HAP-1 (cell line): ENCODE measurements at regions not wholly inside any gene's neighbourhood (a gene's known extent, or its start where the extent isn't known, plus 50 kb on each side); places are given as distances from the start of the nearest gene placed in this dataset.
"Not testable (repeated sequence)": the region's sequence is repeated elsewhere in the genome, so short reads cannot be mapped to it uniquely, and the experiment has no call there.

ENCODE experiments used
- DNase-seq, 2 experiments: peaks; one replicate each; pipeline ENCODE4 v3.0.0-alpha.2; 2016 to 2020; ENCODE audit warnings: low spot score in 2 of 2
- H3K27me3 ChIP-seq: fragments of 250-450 bp; sonication (Bioruptor Pico); 2 replicates; pipeline ENCODE4 v1.5.1; 2020; ENCODE audit warnings: low read depth, mild to moderate bottlenecking, moderate library complexity
- H3K36me3 ChIP-seq: fragments of 250-450 bp; sonication (Bioruptor Pico); replicated peaks from 2 replicates; pipeline ENCODE4 v1.5.1; 2020; ENCODE audit warnings: mild to moderate bottlenecking
- H3K4me1 ChIP-seq: fragments of 250-450 bp; sonication (Bioruptor Pico); 2 replicates; pipeline ENCODE4 v1.5.1; 2020; ENCODE audit warnings: mild to moderate bottlenecking
- H3K4me3 ChIP-seq: fragments of 250-450 bp; sonication (Bioruptor Pico); 2 replicates; pipeline ENCODE4 v1.5.1; 2020; ENCODE audit warnings: mild to moderate bottlenecking, moderate library complexity
- H3K9me3 ChIP-seq: fragments of 250-450 bp; sonication (Bioruptor Pico); 2 replicates; pipeline ENCODE4 v1.5.1; 2020; ENCODE audit warnings: mild to moderate bottlenecking, moderate library complexity
- in situ Hi-C: fragments of 300-500 bp; cut with MboI; formaldehyde crosslinking; loops from 3 replicates; pipeline ENCODE4 v1.14.3; 2020; ENCODE audit warnings: low sequenced_read_pairs, inconsistent platforms, mixed read lengths

GRCh38 chr4:28077203-28077602, 1216.6 kb downstream of the STIM2 start:
- H3K36me3 ChIP-seq, H3K27me3 ChIP-seq, H3K4me1 ChIP-seq, in situ Hi-C loops, H3K9me3 ChIP-seq, H3K4me3 ChIP-seq: not testable (repeated sequence)
- peak in 1 of 2 experiments; percentile 8 for DNase-seq

GRCh38 chr4:28082686-28083390, 1222.2 kb downstream of the STIM2 start:
- no peak for DNase-seq
- H3K4me1 ChIP-seq, result no peaks in the 10 kb centered on the region
- no peak overlapping the region for H3K4me3 ChIP-seq
- H3K27me3 ChIP-seq, result no peaks in the 10 kb centered on the region
- H3K9me3 ChIP-seq, result no peaks in the 10 kb centered on the region
- in situ Hi-C loops, result no loop called here
- no peaks in the 10 kb centered on the region for H3K36me3 ChIP-seq

GRCh38 chr4:28092610-28093009, 1232.0 kb downstream of the STIM2 start:
- no peaks in the 10 kb centered on the region for H3K36me3 ChIP-seq
- H3K9me3 ChIP-seq, result no peaks in the 10 kb centered on the region
- no peaks in the 10 kb centered on the region for H3K27me3 ChIP-seq

DNA sequence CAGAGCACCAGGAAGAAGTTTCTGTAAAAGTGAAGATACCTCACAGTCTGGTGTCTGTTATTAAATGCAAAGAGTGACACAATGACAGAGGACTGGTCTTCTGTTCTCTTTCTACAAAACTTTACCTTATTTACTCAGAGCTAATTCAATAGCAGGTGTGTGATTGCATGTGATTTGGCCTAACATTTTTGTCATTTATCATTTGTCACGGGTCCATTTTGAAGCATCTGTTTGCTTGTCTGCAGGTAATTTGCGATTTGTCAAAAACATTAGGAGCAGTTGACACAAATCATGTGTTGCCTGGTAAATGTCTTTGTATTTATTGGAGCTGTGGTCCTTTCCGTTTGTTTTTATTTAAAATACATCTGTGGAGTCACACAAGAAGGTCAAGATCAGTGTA, 1232.4 kb downstream of the STIM2 start:
- H3K4me1 ChIP-seq, result no peaks in the 10 kb centered on the region
- in situ Hi-C loops, result no loop called here
- DNase-seq, result no peak
- H3K36me3 ChIP-seq, result no peaks in the 10 kb centered on the region
- H3K27me3 ChIP-seq, result no peaks in the 10 kb centered on the region
- H3K4me3 ChIP-seq, result no peak overlapping the region
- H3K9me3 ChIP-seq, result no peaks in the 10 kb centered on the region

More at GRCh38 chr4:28092610-28093009, 1232.0 kb downstream of the STIM2 start:
- no peak overlapping the region for H3K4me3 ChIP-seq
- no peaks in the 10 kb centered on the region for H3K4me1 ChIP-seq
- in situ Hi-C loops, result no loop called here
- DNase-seq, result no peak

- no peaks in the 10 kb centered on the region for H3K4me1 ChIP-seq
- no peak for DNase-seq
- H3K4me3 ChIP-seq, result no peak overlapping the region
- no peaks in the 10 kb centered on the region for H3K36me3 ChIP-seq
- H3K27me3 ChIP-seq, result no peaks in the 10 kb centered on the region
- in situ Hi-C loops, result no loop called here
- H3K9me3 ChIP-seq, result no peaks in the 10 kb centered on the region
Measured at GRCh38 chr4:28101583-28101982, 1240.9 kb downstream of the STIM2 start.

DNA sequence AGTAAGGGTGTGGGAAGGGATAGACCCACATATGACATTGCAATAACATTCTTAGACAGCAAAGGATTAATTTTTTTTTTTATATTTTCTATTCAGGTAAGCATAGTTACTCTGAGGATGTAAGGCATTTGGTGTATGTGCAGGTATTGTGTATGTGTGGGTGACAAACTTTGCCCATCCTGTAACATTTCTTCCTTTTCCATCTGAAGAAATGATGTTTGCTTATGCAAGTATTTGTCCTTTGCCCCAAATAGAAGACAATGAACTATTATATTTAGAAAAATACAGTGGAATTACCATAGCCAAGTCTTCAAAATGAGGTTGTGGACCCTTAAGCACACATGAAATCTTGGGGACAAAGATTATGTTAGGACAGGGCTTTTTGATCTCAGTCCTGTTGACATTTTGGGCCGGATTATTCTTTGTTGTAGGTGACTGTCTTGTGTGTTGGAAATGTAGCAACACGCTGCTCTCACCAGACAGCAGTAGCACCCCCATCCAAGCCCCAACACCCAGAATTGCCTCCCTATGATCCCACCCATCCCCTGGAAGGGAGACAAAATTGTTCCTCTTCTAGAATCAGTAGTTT, 1244.7 kb downstream of the STIM2 start:
- H3K4me3 ChIP-seq, result no peak overlapping the region
- DNase-seq, result no peak
- in situ Hi-C loops, result no loop called here

DNA sequence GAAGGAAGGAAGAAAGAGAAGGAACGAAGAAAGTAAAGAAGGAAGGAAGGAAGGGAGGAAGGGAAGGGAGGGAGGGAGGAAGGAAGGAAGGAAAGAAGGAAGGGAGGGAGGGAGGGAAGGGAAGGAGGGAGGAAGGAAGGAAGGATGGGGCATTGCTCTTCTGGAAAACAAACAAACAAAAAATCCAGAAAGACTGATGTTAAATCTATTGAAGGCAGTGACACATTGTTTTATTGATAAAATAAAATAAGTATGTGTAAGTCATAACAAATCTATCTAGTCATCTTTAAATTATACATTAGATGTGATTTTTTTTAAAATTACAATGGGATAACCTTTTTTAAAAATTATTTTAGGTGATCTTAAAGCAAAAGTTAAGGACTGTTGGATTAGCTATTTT, 1245.5 kb downstream of the STIM2 start:
- DNase-seq, result no peak
- H3K4me3 ChIP-seq, result no peak overlapping the region
- H3K27me3 ChIP-seq, result no peaks in the 10 kb centered on the region
- peaks cover 9% of the 10 kb centered on the region for H3K4me1 ChIP-seq
- H3K36me3 ChIP-seq, result no peaks in the 10 kb centered on the region
- in situ Hi-C loops, result no loop called here
- no peaks in the 10 kb centered on the region for H3K9me3 ChIP-seq

More for the DNA sequence above, 1244.7 kb downstream of the STIM2 start:
- no peaks in the 10 kb centered on the region for H3K36me3 ChIP-seq
- H3K27me3 ChIP-seq, result no peaks in the 10 kb centered on the region
- H3K4me1 ChIP-seq, result peaks cover 9% of the 10 kb centered on the region
- H3K9me3 ChIP-seq, result no peaks in the 10 kb centered on the region

GRCh38 chr4:28109801-28110200, 1249.2 kb downstream of the STIM2 start:
- no peaks in the 10 kb centered on the region for H3K27me3 ChIP-seq
- DNase-seq, result no peak
- H3K4me3 ChIP-seq, result no peak overlapping the region
- no peaks in the 10 kb centered on the region for H3K36me3 ChIP-seq
- H3K4me1 ChIP-seq, result peaks cover 9% of the 10 kb centered on the region
- H3K9me3 ChIP-seq, result no peaks in the 10 kb centered on the region
- in situ Hi-C loops, result no loop called here

DNA sequence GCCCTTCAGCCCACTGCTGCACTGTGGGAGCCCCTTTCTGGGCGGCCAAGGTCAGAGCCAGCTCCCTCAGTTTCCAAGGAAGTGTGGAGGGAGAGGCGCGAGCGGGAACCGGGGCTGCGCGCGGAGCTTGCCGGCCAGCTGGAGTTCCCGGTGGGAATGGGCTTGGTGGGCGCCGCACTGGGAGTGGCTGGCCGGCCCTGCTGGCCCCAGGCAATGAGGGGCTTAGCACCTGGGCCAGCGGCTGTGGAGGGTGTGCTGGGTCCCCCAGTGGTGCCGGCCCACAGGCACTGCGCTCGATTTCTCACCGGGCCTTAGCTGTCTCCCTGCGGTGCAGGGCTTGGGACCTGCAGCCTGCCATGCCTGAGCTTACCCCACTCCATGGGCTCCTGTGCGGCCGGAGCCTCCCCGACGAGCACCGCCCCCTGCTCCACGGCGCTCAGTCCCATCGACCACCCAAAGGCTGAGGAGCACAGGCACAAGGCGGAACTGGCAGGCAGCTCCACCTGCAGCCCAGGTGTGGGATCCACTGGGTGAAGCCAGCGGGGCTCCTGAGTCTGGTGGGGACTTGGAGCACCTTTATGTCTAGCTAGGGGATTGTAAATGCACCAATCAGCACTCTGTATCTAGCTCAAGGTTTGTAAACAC, 1252.2 kb downstream of the STIM2 start:
- H3K27me3 ChIP-seq, H3K4me3 ChIP-seq, H3K9me3 ChIP-seq, H3K4me1 ChIP-seq, DNase-seq, in situ Hi-C loops, H3K36me3 ChIP-seq: not testable (repeated sequence)

DNA sequence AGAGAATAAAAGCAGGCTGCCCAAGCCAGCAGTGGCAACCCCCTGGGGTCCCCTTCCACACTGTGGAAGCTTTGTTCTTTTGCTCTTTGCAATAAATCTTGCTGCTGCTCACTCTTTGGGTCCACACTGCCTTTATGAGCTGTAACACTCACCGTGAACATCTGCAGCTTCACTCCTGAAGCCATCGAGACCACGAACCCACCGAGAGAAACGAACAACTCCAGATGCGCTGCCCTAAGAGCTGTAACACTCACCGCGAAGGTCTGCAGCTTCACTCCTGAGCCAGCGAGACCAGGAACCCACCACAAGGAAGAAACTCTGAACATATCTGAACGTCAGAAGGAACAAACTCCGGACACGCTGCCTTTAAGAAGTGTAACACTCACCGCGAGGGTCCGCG, 1252.9 kb downstream of the STIM2 start:
- H3K27me3 ChIP-seq, H3K9me3 ChIP-seq, in situ Hi-C loops, H3K4me3 ChIP-seq, DNase-seq, H3K36me3 ChIP-seq, H3K4me1 ChIP-seq: not testable (repeated sequence)

- H3K9me3 ChIP-seq, DNase-seq, H3K4me1 ChIP-seq, in situ Hi-C loops, H3K4me3 ChIP-seq, H3K36me3 ChIP-seq, H3K27me3 ChIP-seq: not testable (repeated sequence)
Measured at GRCh38 chr4:28116526-28117083, 1256.0 kb downstream of the STIM2 start.

DNA sequence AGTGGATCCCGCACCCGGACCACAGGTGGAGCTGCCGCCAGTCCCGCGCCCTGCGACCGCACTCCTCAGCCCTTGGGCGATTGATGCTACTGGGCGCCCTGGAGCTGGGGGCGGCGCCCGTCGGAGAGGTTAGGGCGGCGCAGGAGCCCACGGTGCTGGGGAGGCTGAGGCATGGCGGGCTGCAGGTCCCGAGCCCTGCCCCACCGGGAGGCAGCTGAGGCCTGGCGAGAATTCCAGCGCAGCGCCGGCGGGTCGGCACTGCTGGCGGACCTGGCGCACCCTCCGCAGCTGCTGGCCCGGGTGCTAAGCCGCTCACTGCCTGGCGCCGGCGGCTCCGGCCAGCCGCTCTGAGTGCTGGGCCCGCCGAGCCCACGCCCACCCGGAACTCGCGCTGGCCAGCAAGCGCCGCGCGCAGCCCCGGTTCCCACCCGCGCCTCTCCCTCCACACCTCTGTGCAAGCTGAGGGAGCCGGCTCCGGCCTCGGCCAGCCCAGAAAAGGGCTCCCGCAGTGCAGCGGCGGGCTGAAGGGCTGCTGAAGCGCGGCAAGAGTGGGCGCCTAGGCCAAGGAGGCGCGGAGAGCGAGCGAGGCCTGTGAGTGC, 1256.5 kb downstream of the STIM2 start:
- in situ Hi-C loops, result no loop called here
- Histone ChIP-seq H3K9me3 (no peaks in the 10 kb centered on the region), H3K4me3 (no peak overlapping the region), H3K36me3 (no peaks in the 10 kb centered on the region), H3K4me1 (no peaks in the 10 kb centered on the region), H3K27me3 (no peaks in the 10 kb centered on the region)
- DNase-seq, result no peak

GRCh38 chr4:28146191-28146590, 1285.5 kb downstream of the STIM2 start:
- no peaks in the 10 kb centered on the region for H3K27me3 ChIP-seq
- DNase-seq, result no peak

GRCh38 chr4:28148221-28148620, 1287.6 kb downstream of the STIM2 start:
- Histone ChIP-seq H3K4me1 (no peaks in the 10 kb centered on the region), H3K27me3 (no peaks in the 10 kb centered on the region)
- no peak for DNase-seq

More at GRCh38 chr4:28146191-28146590, 1285.5 kb downstream of the STIM2 start:
- Histone ChIP-seq H3K9me3 (no peaks in the 10 kb centered on the region), H3K36me3 (no peaks in the 10 kb centered on the region), H3K4me3 (no peak overlapping the region), H3K4me1 (no peaks in the 10 kb centered on the region)
- in situ Hi-C loops, result no loop called here

More at GRCh38 chr4:28148221-28148620, 1287.6 kb downstream of the STIM2 start:
- H3K4me3 ChIP-seq, result no peak overlapping the region
- H3K36me3 ChIP-seq, result no peaks in the 10 kb centered on the region
- in situ Hi-C loops, result no loop called here
- H3K9me3 ChIP-seq, result no peaks in the 10 kb centered on the region
